Spleen (tissue), 11 donors: ENCODE measurements at regions not wholly inside any gene's neighbourhood (a gene's known extent, or its start where the extent isn't known, plus 50 kb on each side); places are given as distances from the start of the nearest gene placed in this dataset.

Source experiments
- DNase-seq: peaks from one replicate; pipeline ENCODE4 v3.0.0-alpha.2; 2020
- H3K27ac ChIP-seq, 8 donors: fragments of 200-600 bp; sonication (generic) in 7 of 8; 1 replicate in 4 of 8; 2 replicates in 4 of 8; pipeline versions ENCODE4 v1.5.0 to v1.8.0; 2016 to 2021; ENCODE audit warnings: inconsistent platforms in 4 of 8, mild to moderate bottlenecking in 4 of 8, moderate library complexity in 1 of 8
- H3K27me3 ChIP-seq, 7 donors: fragments of 200-600 bp; sonication (generic) in 6 of 7; replicated peaks in 1 of 7; 1 replicate in 4 of 7; 2 replicates in 3 of 7; pipeline versions ENCODE4 v1.5.0 to v1.8.0; 2016 to 2021; ENCODE audit warnings: inconsistent platforms in 3 of 7, mild to moderate bottlenecking in 1 of 7
- H3K36me3 ChIP-seq, 6 donors: fragments of 200-600 bp; sonication (generic) in 5 of 6; 1 replicate in 4 of 6; 2 replicates in 2 of 6; pipeline versions ENCODE4 v1.5.0 to v1.8.0; 2016 to 2021; ENCODE audit warnings: inconsistent platforms in 2 of 6
- H3K4me1 ChIP-seq, 6 donors: fragments of 200-600 bp; sonication (generic) in 5 of 6; 1 replicate in 3 of 6; 2 replicates in 3 of 6; pipeline versions ENCODE4 v1.5.0 to v1.8.0; 2016 to 2021; ENCODE audit warnings: inconsistent platforms in 3 of 6
- H3K4me3 ChIP-seq, 8 donors: fragments of 200-600 bp; sonication (generic) in 7 of 8; 1 replicate in 4 of 8; 2 replicates in 4 of 8; pipeline versions ENCODE4 v1.5.0 to v1.8.0; 2016 to 2021; ENCODE audit warnings: inconsistent platforms in 4 of 8, mild to moderate bottlenecking in 4 of 8, moderate library complexity in 2 of 8
- H3K9me3 ChIP-seq, 8 donors: fragments of 200-600 bp; sonication (generic) in 7 of 8; 1 replicate in 4 of 8; 2 replicates in 4 of 8; pipeline versions ENCODE4 v1.5.0 to v1.8.0; 2016 to 2021; ENCODE audit warnings: inconsistent platforms in 4 of 8
- CTCF ChIP-seq, 11 experiments: fragments of 200-600 bp in 7 of 11; fragments of 450-650 bp in 4 of 11; sonication (generic) in 4 of 11; IDR thresholded peaks in 8 of 11; conservative IDR thresholded peaks in 3 of 11; 1 replicate in 7 of 11; 2 replicates in 4 of 11; pipeline versions ENCODE4 v1.4.0 to v1.8.0; 2016 to 2021; ENCODE audit warnings: antibody characterized with exemption in 11 of 11, inconsistent platforms in 4 of 11, mild to moderate bottlenecking in 1 of 11
- POLR2A ChIP-seq, 3 donors: fragments of 450-650 bp; IDR thresholded peaks; one replicate each; pipeline ENCODE4 v1.5.1; 2017; ENCODE audit warnings: antibody characterized with exemption in 3 of 3, mild to moderate bottlenecking in 1 of 3
- POLR2AphosphoS5 ChIP-seq, 3 donors: sonication (generic); formaldehyde crosslinking; IDR thresholded peaks; one replicate each; pipeline ENCODE4 v1.5.1; 2017; ENCODE audit warnings: antibody characterized with exemption in 3 of 3
- WGBS, 5 donors: extraction: QIAGEN DNeasy Blood & Tissue Kit in 3 of 5; methylation state at CpG; one replicate each; pipeline versions ENCODE4 v1.1.5 to v1.1.7; 2013 to 2018; 5-methylcytosine and 5-hydroxymethylcytosine counted together
- intact Hi-C: fragments of 100-400 bp; cut with DNase I; formaldehyde crosslinking; loops from one replicate; pipeline ENCODE4 v1.15.0; 2023; ENCODE audit warnings: low total_unique reads
- donor health status: healthy with polysubstance abuse.
- donor health status: DM: no; HTN: no; CAD: no; lungs with moderate emphysema.
- donor health status: DM: no; HTN: no; CAD: no.
- donor health status: Bipolar disorder and iron deficiency.
- donor health status: healthy.
- donor health status: DM: no; HTN: no; CAD: no.
- donor health status: DM: yes; HTN: yes; CAD: no.

DNA sequence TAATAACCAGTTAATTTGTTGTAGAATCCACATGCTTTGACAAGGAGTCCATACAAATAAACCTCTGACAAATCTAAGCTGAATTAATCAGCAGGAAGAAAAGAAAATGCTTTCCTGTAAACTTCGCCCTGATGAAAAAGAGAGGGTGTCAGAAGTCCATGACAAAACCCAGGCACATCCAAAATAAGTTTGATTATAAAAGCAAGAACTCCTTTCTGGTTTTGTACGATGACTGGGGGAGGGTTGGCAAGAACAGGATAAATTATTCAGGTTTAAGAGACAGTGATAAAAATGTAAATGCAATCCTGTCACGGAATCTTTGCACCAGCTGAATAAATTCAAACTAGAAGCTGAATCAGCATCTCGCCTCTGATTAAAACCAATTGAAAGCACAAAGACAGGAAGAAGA, 469.2 kb upstream of the TNP1 start:
- DNase-seq: no peak
- 59 to 74% (median 71%) methylated on average over 4 of the region's 4 CpGs for WGBS, 5 donors
- TF ChIP-seq CTCF (IDR thresholded peaks at IDR 0.05 in 8 of 11, conservative IDR thresholded peaks at IDR 0.05 in 3 of 11): no peak
- TF ChIP-seq POLR2AphosphoS5 (IDR thresholded peaks at IDR 0.05): no peak
- TF ChIP-seq POLR2A (IDR thresholded peaks at IDR 0.05): no peak

DNA sequence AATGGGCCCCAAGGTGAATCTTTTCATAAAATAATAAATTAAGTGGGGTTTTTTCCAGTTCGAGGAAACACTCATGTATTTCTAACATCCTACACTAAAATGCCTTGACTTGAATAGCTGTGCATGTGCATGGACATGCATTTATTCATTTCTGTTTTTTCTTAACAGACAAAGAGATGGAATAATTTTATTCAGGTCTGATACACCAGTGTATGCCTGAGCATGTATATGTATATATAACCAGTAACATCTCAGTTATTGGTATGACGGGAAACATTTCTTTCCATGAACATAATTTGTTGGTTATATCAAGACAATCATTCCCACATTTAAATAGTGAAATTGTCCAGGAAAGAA, 468.7 kb upstream of the TNP1 start:
- Histone ChIP-seq H3K36me3 (no peaks in the 10 kb centered on the region), H3K4me3 (no peak overlapping the region), H3K27ac (no peak overlapping the region), H3K27me3 (peaks cover 0 to 17% (median 0%) of the 10 kb centered on the region in 7 donors), H3K4me1 (peaks cover 0 to 10% (median 0%) of the 10 kb centered on the region in 6 donors), H3K9me3 (peaks cover 3 to 20% (median 12%) of the 10 kb centered on the region in 8 donors)
- intact Hi-C loops: no loop called here
- 86 to 97% (median 93%) methylated on average over 2 of the region's 2 CpGs for WGBS, 5 donors
- no peak for DNase-seq
- TF ChIP-seq CTCF (IDR thresholded peaks at IDR 0.05 in 8 of 11, conservative IDR thresholded peaks at IDR 0.05 in 3 of 11): no peak
- TF ChIP-seq POLR2A (IDR thresholded peaks at IDR 0.05): no peak

More for the DNA sequence above, 469.2 kb upstream of the TNP1 start:
- no peak overlapping the region for H3K27ac ChIP-seq
- peaks cover 0 to 17% (median 0%) of the 10 kb centered on the region in 7 donors for H3K27me3 ChIP-seq
- no peaks in the 10 kb centered on the region for H3K36me3 ChIP-seq
- peaks cover 0 to 16% (median 8%) of the 10 kb centered on the region in 8 donors for H3K9me3 ChIP-seq
- H3K4me3 ChIP-seq: no peak overlapping the region
- peaks cover 0 to 10% (median 0%) of the 10 kb centered on the region in 6 donors for H3K4me1 ChIP-seq
- intact Hi-C loops: no loop called here

GRCh38 chr2:217327953-217328621, 468.2 kb upstream of the TNP1 start:
- no peak overlapping the region for H3K4me3 ChIP-seq
- H3K36me3 ChIP-seq: no peaks in the 10 kb centered on the region
- H3K9me3 ChIP-seq: peaks cover 3 to 22% (median 14%) of the 10 kb centered on the region in 8 donors
- peaks cover 0 to 19% (median 0%) of the 10 kb centered on the region in 7 donors for H3K27me3 ChIP-seq
- TF ChIP-seq POLR2AphosphoS5 (IDR thresholded peaks at IDR 0.05): no peak
- TF ChIP-seq POLR2A (IDR thresholded peaks at IDR 0.05): no peak
- DNase-seq: no peak
- intact Hi-C loops: no loop called here
- 88 to 99% (median 92%) methylated on average over 3 of the region's 3 CpGs for WGBS, 5 donors
- H3K4me1 ChIP-seq: peaks cover 0 to 10% (median 0%) of the 10 kb centered on the region in 6 donors
- no peak overlapping the region for H3K27ac ChIP-seq

DNA sequence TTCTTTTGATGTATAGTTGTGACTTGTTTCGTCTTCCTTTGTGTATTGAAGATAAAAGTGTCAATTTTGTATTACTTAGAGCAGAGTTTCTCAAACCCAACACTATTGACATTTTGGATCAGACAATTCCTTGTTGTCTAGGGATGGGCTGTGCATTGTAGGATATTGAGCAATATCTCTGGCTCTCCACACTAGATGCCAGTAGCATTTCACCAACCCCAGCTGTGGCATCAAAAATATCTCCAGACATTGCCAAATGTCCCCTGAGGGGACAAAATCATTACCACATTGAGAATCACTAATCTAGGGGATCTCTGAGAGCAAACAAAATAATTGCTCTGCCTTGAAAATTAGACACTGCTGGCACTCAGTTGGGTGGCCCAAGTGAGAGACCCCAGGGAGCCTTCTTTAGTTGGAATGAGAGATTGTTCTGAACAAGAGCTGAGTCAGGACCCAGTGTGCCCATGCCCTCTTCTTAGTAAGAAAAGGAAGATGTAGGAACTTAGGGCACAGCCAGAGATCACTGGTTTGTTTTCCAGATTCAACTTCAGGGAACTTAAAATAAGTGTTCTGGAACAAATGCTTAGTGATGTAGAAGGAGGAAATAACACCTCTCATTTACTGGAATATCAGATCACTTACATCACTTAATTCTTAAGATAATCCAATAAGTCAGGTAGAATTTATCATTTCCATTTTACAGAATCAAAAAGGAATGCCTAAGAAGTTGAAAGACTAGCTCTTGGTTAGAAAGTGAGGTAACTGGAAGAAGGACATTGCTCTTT, 466.6 kb upstream of the TNP1 start:
- H3K9me3 ChIP-seq: peaks cover 3 to 22% (median 14%) of the 10 kb centered on the region in 8 donors
- no peak for DNase-seq
- WGBS, 5 donors: 86 to 97% (median 88%) methylated on average over 1 of the region's 1 CpG
- intact Hi-C loops: no loop called here
- H3K27me3 ChIP-seq: peaks cover 0 to 26% (median 0%) of the 10 kb centered on the region in 7 donors
- H3K4me1 ChIP-seq: peaks cover 0 to 1% (median 0%) of the 10 kb centered on the region in 6 donors
- TF ChIP-seq POLR2A (IDR thresholded peaks at IDR 0.05): no peak
- no peaks in the 10 kb centered on the region for H3K36me3 ChIP-seq
- no peak overlapping the region for H3K4me3 ChIP-seq
- H3K27ac ChIP-seq: no peak overlapping the region

- Histone ChIP-seq H3K4me3 (no peak overlapping the region), H3K27me3 (peaks cover 0 to 26% (median 0%) of the 10 kb centered on the region in 7 donors), H3K4me1 (no peaks in the 10 kb centered on the region), H3K36me3 (no peaks in the 10 kb centered on the region), H3K27ac (no peak overlapping the region), H3K9me3 (peaks cover 3 to 22% (median 14%) of the 10 kb centered on the region in 8 donors)
- intact Hi-C loops: no loop called here
- 85 to 98% (median 92%) methylated on average over 2 of the region's 2 CpGs for WGBS, 5 donors
- TF ChIP-seq CTCF (IDR thresholded peaks at IDR 0.05 in 8 of 11, conservative IDR thresholded peaks at IDR 0.05 in 3 of 11): no peak
- TF ChIP-seq POLR2AphosphoS5 (IDR thresholded peaks at IDR 0.05): no peak
- TF ChIP-seq POLR2A (IDR thresholded peaks at IDR 0.05): no peak
- DNase-seq: no peak
Measured at GRCh38 chr2:217325816-217326215, 466.0 kb upstream of the TNP1 start.
